ENCODE measurements at regions not wholly inside any gene's neighbourhood (a gene's known extent, or its start where the extent isn't known, plus 50 kb on each side); places are given as distances from the start of the nearest gene placed in this dataset.

GRCh38 chr3:59450437-59450836 is 400.6 kb upstream of the CFAP20DC start:
- 86 to 93% (median 92%) methylated on average over 5 of the region's 5 CpGs for WGBS, 4 donors
- Histone ChIP-seq H3K27ac (peak overlapping the region in 1 of 12 donors; percentile 76), H3K27me3 (no peaks in the 10 kb centered on the region), H3K36me3 (no peaks in the 10 kb centered on the region), H3K4me1 (peaks cover 0 to 16% (median 3%) of the 10 kb centered on the region in 12 donors), H3K4me3 (no peak overlapping the region), H3K9me3 (no peaks in the 10 kb centered on the region)
- intact Hi-C loops (cut with DNase I) = no loop called here
- ATAC-seq = no peak
- DNase-seq = no peak
- TF ChIP-seq CTCF (IDR thresholded peaks at IDR 0.05) (no peak), POLR2A (IDR thresholded peaks at IDR 0.05) (no peak)

- Histone ChIP-seq H3K27ac (no peak overlapping the region), H3K27me3 (no peaks in the 10 kb centered on the region), H3K4me3 (no peak overlapping the region), H3K4me1 (peaks cover 0 to 18% (median 4%) of the 10 kb centered on the region in 12 donors), H3K9me3 (no peaks in the 10 kb centered on the region), H3K36me3 (no peaks in the 10 kb centered on the region)
- TF ChIP-seq POLR2A (IDR thresholded peaks at IDR 0.05) (no peak), CTCF (IDR thresholded peaks at IDR 0.05) (no peak)
- intact Hi-C loops (cut with DNase I) = no loop called here
- ATAC-seq = no peak
- WGBS, 4 donors = 68 to 78% (median 73%) methylated on average over 6 of the region's 6 CpGs
- DNase-seq = no peak
These were observed 397.1 kb upstream of the CFAP20DC start for GRCh38 chr3:59446775-59447465.

GRCh38 chr3:59444676-59445075 is 394.9 kb upstream of the CFAP20DC start:
- no peak for DNase-seq
- Histone ChIP-seq H3K27ac (no peak overlapping the region), H3K36me3 (no peaks in the 10 kb centered on the region), H3K4me1 (peaks cover 0 to 10% (median 0%) of the 10 kb centered on the region in 12 donors), H3K4me3 (no peak overlapping the region), H3K27me3 (no peaks in the 10 kb centered on the region), H3K9me3 (no peaks in the 10 kb centered on the region)
- intact Hi-C loops (cut with DNase I) = no loop called here
- ATAC-seq = peak in 1 of 4 donors; percentile 33
- TF ChIP-seq CTCF (IDR thresholded peaks at IDR 0.05) = no peak
- TF ChIP-seq POLR2A (IDR thresholded peaks at IDR 0.05) = no peak
- WGBS, 4 donors = 42 to 52% (median 47%) methylated on average over 2 of the region's 2 CpGs

- intact Hi-C loops (cut with DNase I) = no loop called here
- DNase-seq (no peak), ATAC-seq (no peak)
- Histone ChIP-seq H3K4me3 (no peak overlapping the region), H3K9me3 (no peaks in the 10 kb centered on the region), H3K4me1 (peaks cover 0 to 10% (median 0%) of the 10 kb centered on the region in 12 donors), H3K27ac (peak overlapping the region in 1 of 12 donors; percentile 48), H3K27me3 (no peaks in the 10 kb centered on the region), H3K36me3 (no peaks in the 10 kb centered on the region)
- WGBS, 4 donors = 64 to 73% (median 69%) methylated on average over 1 of the region's 1 CpG
- no peak for TF ChIP-seq POLR2A (IDR thresholded peaks at IDR 0.05)
- TF ChIP-seq CTCF (IDR thresholded peaks at IDR 0.05) = no peak
These were observed 394.5 kb upstream of the CFAP20DC start for GRCh38 chr3:59444294-59444671.

All from heart left ventricle (tissue), 16 donors.